H54 (cell line): ENCODE measurements at regions not wholly inside any gene's neighbourhood (a gene's known extent, or its start where the extent isn't known, plus 50 kb on each side); places are given as distances from the start of the nearest gene placed in this dataset.

ENCODE experiments used
- DNase-seq: peaks from one replicate; pipeline ENCODE4 v3.0.0; 2011; ENCODE audit warnings: low spot score, mixed read lengths; ENCODE audit not compliant: insufficient read length
- FAIRE-seq: peaks from 3 replicates; lab custom pipeline; 2011; peaks lifted over from hg19 to GRCh38; lab: Jason Lieb, UNC
- POLR2A ChIP-seq: IDR thresholded peaks from 2 replicates; pipeline ENCODE4 v1.6.1; 2011; ENCODE audit warnings: low read depth, mild to moderate bottlenecking, low read length

DNA sequence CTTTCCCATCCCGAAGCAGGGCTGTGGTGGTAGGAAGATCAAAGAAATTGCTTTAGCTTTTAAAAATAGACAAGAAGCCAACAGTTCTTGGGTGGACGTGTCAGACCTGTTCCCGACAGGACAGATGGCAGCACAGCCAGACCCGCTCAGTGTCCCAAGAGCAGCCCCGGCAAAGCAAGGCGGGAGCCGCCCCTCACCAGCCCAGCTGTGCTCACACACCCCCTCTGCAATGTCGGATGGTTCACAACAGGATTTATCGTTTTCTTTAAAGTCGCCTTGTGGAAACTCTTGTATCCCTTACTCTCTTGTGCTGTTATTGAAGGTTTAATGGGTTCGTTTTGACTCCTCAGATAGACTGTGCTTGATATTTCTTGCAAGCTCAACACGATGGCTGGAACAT is 302.4 kb downstream of the THBS2 start:
- DNase-seq (no peak), FAIRE-seq (no peak)
- no peak for TF ChIP-seq POLR2A

DNA sequence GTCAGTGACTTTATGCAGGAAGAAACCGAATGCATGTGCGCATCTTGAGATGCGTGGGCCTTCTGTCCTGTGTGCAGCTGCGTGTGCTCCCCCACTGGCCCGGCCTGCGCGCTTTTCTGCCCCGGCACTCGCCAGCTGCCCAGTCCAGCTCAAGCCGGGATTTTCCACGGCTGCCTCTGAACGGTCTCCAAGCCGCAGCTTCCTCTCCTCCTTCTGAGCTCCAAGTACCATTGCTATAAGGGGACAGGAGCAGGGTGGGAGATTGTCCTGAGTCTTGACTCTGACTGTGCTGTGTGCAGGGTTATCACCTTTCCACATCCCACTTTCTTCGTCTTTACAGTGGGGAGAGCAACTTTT is 302.8 kb downstream of the THBS2 start:
- DNase-seq = no peak
- no peak for FAIRE-seq
- TF ChIP-seq POLR2A = no peak

DNA sequence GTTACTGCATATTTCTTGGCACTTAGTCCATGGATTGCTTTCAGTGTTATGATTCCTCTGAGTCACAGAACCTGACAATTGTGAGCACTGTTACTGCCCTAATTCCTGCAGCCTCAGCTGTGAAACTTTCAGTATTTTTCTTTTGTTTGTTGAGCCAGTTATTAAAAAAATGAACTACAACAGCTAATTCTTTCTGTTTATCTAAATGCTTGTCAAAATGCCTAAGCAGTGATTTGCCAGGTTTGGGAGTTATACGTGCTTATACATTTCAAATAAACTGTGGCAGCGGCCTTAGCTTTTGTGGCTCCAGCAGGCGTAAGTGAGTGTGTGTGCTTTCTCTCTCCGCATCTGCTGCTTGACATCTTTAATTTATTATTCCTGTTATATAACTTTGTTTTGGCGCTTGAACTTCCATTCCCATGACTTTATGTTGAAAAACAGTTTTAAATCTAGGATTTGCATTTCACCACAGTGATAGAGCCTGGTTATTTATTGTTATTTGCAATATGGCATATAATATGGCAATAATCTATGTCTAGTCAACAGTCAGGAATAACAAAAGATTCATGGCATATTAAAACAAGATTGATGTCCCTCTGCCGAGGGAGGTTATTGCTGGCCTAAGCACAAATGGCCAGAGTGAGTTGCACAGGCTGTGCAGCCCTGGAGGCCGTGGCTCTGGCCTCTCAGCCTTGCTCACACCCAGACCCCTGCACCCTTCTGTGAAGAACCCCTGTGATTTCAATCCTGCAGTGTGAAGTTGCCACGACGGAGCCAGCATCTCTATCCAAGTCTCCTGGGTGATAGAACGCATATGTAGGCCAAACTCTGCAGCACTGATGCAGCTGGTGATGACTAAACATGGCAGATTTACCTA is 303.4 kb downstream of the THBS2 start:
- DNase-seq (no peak), FAIRE-seq (no peak)
- no peak for TF ChIP-seq POLR2A

DNA sequence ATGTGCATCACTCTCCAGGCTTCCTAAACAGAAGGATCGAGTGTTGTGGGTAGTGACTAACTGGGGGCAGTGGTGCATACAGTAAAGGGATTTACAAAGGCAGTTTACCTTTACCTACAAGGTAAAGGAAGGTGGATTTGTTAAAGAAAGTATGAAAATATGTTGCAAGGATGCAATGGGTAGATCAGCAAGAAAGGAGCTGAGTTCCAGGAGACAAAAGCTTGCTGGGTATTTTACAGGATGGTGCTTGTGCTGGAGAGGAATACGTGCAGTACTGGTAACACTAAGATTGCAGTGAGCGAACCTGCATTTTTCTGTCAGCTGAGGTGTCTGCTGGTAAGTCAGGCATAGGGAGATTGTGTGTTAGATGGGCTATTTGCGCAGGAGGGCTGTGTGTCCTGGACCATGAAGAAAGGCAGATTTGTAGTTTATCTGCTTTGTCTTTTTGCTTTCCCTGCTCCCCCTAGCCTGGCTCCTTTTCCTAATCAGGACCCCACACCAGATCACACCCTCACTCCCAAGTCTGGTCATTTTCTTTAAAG is 304.6 kb downstream of the THBS2 start:
- no peak for TF ChIP-seq POLR2A
- FAIRE-seq (no peak), DNase-seq (no peak)

DNA sequence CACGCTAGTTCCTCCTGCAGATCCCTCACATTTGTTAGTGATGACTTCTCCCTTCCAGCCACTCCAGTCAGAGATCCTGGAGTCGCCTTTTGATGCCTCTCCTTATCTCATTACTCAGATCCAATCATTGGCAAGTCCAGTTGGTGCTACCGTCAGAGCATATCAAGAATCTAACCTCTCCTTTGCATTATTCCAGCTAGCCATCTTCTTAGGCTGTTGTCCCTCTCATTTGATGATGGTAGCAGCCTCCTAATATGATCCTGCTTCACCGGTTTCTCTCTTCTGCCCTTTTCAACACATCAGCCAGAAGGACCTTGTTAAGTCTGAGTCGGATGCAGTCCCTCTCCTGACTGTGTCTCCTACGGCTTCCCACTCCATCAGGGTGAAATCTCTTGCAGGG is 305.6 kb downstream of the THBS2 start:
- TF ChIP-seq POLR2A = no peak
- FAIRE-seq = no peak
- DNase-seq = no peak

DNA sequence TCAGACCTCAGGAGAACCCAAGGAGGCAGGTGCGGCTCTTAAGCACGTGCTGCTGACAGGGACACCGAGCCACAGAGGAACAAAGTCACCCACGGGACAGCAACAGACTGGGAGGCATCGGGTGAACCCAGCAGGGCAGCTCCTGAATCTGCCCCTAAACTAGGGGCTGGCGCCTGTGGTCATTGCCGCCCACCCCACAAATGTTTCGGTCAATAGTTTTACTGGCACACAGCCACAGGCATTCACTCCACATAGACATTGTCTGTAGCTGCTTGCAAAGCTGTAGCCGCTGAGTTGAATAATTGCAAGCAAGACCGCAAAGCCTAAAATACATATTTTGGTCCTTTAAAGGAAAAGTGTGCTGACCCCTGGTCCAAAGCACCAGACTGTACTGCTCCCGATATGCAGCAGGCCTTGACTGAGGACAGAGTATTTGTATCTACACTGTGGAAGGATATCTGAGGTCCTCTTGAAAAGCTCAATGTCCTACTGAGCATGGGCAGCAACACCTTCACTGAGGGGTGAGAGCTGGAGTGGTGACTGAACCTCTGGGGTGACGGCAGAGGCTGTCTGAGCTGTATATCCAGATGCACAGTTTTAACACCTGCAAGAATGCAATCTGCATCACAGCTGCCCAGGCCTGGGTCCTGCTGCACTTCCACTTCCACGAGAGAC is 310.3 kb downstream of the THBS2 start:
- FAIRE-seq (no peak), DNase-seq (no peak)
- TF ChIP-seq POLR2A = no peak

DNA sequence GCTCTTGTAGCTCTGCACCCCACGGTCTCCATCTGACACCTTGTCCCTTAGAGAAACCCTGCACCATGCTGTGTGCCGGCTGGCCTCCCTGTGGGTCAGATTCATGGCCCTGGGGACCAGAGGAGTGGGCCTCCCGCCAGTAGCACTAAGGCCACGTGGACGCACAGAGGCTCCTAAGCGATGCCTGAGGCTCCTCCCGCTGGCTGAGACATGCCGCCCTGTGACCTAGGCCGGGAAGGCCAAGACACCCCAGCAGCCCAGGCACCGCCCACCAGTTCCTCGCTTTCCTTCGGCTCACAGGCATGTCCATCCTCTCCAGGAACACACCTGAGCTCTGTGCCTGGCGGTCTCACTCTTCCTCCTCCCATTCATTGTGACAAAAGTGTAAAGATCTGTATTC is 311.0 kb downstream of the THBS2 start:
- no peak for TF ChIP-seq POLR2A
- FAIRE-seq = no peak

DNA sequence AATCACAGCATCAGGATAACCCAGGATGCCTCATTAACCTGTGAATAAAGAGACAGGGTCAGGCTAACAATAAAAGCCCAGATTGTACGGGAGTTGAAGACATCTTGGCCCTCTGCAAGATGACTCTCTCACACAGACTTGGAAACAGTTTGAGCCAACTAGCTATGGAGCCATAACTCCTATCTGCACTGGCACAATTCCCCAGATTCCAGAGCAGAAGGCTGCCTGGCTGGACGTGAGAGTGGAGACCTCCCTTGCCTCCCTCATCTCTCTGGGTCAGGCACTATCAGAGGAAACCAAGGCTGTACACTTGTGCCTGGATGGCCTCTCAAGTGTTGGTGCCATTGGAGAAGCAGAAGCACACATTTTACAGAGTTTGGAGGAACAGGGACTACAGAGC is 312.6 kb downstream of the THBS2 start:
- no peak for DNase-seq
- no peak for TF ChIP-seq POLR2A
- no peak for FAIRE-seq

More for the DNA sequence above, 311.0 kb downstream of the THBS2 start:
- no peak for DNase-seq

DNA sequence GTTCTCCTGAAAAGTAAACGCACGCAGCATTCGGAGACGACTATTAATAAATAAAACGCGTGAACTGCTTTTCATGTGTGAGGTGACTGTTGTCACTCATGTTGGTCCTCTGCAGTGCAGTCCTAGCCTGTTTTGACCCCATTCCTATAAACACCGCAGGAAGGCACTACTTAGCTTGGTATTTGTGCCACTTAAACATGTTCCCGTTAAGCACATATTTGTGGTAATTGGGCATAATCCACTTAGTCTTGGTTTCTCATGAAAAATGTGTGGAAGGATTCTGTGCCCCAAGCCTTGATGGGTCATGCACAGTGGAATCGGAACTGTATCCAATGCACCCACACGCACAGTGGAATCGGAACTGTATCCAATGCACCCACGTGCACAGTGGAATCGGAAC is 313.9 kb downstream of the THBS2 start:
- FAIRE-seq = no peak
- TF ChIP-seq POLR2A = no peak
- DNase-seq = no peak

DNA sequence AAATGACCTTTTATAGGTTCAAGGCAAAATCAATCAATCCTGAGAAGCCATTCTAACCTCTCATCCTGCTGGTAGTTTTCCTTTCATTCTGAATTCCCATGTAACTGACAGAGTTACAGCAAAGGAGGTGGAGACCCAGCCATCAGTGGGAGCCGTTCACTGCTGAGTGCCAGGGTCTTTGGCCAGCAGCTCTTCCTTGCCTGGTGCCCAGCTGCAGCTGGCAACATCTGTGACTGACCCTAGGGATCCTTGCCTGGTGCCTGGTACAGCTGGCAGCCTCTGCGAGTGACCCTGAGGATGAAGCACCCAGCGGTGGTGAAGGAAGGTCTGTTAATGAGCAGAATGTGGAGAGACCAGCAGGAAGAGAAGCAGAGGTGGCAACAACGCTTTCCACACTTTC is 314.6 kb downstream of the THBS2 start:
- FAIRE-seq = no peak
- TF ChIP-seq POLR2A = no peak
- no peak for DNase-seq

DNA sequence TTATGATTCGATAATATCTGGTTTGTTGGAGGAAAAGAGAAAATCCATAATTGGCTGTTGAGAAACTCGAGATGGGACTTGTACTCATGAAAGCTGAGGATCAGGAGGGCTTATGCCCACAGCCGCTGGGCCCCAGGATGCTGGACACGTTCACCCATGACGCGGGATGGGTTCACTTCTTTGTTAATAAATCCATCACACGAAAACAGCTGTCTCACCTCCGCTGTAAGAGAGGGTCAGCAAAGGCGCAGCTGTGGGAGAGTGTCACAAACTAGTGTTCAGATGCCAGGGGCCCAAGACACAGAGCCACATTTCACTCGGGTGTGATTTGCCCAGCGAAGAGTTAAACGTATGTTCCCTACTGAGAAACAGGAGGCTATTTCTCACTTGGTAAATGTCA is 315.1 kb downstream of the THBS2 start:
- FAIRE-seq = no peak
- TF ChIP-seq POLR2A = no peak

DNA sequence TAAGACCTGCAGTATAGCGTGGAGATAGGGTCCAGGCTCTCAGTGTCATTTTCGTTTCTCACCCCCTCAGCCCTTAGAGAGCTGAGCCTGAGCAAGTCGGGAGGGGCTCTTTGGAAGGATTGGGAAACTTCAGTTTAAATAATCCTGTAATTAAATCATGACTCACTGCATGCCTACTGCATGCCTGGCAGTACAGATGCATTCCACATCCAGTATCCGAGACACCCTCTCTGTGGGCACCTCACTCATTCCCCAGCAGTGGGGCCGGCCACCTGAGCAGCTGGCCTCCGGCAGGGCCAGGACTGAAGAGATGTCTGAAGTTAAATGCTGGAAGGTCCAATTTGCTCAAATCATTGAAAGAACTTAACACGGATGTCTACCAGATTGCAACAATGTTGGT is 316.6 kb downstream of the THBS2 start:
- TF ChIP-seq POLR2A = no peak
- FAIRE-seq (no peak), DNase-seq (no peak)

More for the DNA sequence above, 315.1 kb downstream of the THBS2 start:
- no peak for DNase-seq

DNA sequence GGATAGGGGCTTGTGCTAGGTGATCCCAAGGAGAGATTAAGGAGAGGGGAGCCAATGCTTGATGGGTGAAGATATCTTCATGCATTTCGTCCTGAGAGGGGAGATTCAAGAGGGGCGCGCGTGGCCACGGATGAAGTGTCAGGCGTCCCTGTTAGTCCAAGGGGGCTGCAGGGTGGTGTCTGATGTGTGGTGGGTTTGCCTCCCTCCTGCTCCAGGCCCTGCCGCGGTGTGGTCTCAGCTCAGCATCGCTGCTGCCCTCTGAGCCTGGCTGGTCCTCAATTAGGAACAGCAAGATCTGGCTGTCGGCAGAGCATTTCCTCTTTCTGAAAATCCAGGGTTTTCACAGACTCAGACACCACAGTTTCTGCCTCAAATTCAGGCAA is 318.0 kb downstream of the THBS2 start:
- TF ChIP-seq POLR2A = no peak
- DNase-seq (no peak), FAIRE-seq (no peak)
